Mammary epithelial cell (primary cell): ENCODE measurements at regions not wholly inside any gene's neighbourhood (a gene's known extent, or its start where the extent isn't known, plus 50 kb on each side); places are given as distances from the start of the nearest gene placed in this dataset.

Experiments used
- CTCF ChIP-seq, 2 donors: IDR thresholded peaks in 1 of 2; conservative IDR thresholded peaks in 1 of 2; 2 replicates each; pipeline ENCODE4 v1.5.1; 2011 to 2012; ENCODE audit warnings: inconsistent platforms in 2 of 2, low read length in 2 of 2, mild to moderate bottlenecking in 2 of 2, control low read depth in 1 of 2, low read depth in 1 of 2; ENCODE audit not compliant: insufficient read depth in 1 of 2; ENCODE audit errors: extremely low read depth in 1 of 2
- EZH2 ChIP-seq: IDR thresholded peaks from 2 replicates; pipeline ENCODE4 v1.6.1; 2012; ENCODE audit warnings: low read length, inconsistent platforms, borderline replicate concordance

GRCh38 chr3:87727783-87728182 lies 331.0 kb downstream of the CGGBP1 start:
- TF ChIP-seq CTCF (conservative IDR thresholded peaks at IDR 0.05 in 1 of 2, IDR thresholded peaks at IDR 0.05 in 1 of 2; ENCODE audit: extremely low read depth in 1 of 2, insufficient read depth in 1 of 2, low read depth in 1 of 2, low read length in 2 of 2) (no peak), EZH2 (no peak)
